Spleen (tissue), 7 donors: ENCODE measurements at regions not wholly inside any gene's neighbourhood (a gene's known extent, or its start where the extent isn't known, plus 50 kb on each side); places are given as distances from the start of the nearest gene placed in this dataset.

ENCODE experiments used
- POLR2A ChIP-seq, 3 donors: fragments of 450-650 bp; IDR thresholded peaks; one replicate each; pipeline ENCODE4 v1.5.1; 2017; ENCODE audit warnings: antibody characterized with exemption in 3 of 3, mild to moderate bottlenecking in 1 of 3
- POLR2AphosphoS5 ChIP-seq, 3 donors: sonication (generic); formaldehyde crosslinking; IDR thresholded peaks; one replicate each; pipeline ENCODE4 v1.5.1; 2017; ENCODE audit warnings: antibody characterized with exemption in 3 of 3
- TF ChIP-seq, protein P1 (sequence below), 11 experiments: fragments of 200-600 bp in 7 of 11; fragments of 450-650 bp in 4 of 11; sonication (generic) in 4 of 11; IDR thresholded peaks in 8 of 11; conservative IDR thresholded peaks in 3 of 11; 1 replicate in 7 of 11; 2 replicates in 4 of 11; pipeline versions ENCODE4 v1.4.0 to v1.8.0; 2016 to 2021; ENCODE audit warnings: antibody characterized with exemption in 11 of 11, inconsistent platforms in 4 of 11, mild to moderate bottlenecking in 1 of 11
- donor health status: DM: no; HTN: no; CAD: no; lungs with moderate emphysema.
- donor health status: DM: no; HTN: no; CAD: no.
- donor health status: DM: no; HTN: no; CAD: no.

DNA sequence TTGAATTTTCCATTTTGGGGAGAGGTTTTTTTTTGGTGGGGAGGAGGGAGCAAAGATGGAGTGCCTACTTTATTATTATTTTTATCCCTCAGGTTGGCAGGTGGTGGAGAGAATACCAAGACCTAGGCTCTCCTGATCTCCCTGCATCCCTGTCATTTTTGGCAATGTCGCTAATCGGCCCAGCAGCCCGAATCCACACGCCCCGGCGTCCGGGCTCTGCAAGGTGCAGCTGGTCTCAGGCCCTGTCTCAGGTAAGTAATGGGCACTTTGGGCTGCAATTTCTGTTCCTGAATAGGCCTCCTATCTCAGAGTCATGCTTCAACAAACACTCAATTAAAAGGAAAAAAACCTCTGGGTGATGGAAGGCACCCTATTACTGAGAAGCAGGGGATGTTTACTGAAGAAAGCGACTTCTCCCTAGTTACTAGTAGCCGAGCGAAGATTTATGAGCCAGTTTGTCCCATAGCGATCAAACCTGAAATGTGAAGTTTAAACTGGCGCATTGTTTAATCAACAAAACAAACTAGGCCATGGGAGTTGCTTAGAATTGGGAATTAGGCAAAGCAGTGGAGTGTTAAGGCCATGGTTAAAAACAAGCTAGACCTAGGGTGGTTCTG lies 137.8 kb downstream of the RWDD3 start:
- TF ChIP-seq, protein P1, sequence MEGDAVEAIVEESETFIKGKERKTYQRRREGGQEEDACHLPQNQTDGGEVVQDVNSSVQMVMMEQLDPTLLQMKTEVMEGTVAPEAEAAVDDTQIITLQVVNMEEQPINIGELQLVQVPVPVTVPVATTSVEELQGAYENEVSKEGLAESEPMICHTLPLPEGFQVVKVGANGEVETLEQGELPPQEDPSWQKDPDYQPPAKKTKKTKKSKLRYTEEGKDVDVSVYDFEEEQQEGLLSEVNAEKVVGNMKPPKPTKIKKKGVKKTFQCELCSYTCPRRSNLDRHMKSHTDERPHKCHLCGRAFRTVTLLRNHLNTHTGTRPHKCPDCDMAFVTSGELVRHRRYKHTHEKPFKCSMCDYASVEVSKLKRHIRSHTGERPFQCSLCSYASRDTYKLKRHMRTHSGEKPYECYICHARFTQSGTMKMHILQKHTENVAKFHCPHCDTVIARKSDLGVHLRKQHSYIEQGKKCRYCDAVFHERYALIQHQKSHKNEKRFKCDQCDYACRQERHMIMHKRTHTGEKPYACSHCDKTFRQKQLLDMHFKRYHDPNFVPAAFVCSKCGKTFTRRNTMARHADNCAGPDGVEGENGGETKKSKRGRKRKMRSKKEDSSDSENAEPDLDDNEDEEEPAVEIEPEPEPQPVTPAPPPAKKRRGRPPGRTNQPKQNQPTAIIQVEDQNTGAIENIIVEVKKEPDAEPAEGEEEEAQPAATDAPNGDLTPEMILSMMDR (IDR thresholded peaks at IDR 0.05 in 8 of 11, conservative IDR thresholded peaks at IDR 0.05 in 3 of 11): no peak
- TF ChIP-seq POLR2A (IDR thresholded peaks at IDR 0.05): no peak
- TF ChIP-seq POLR2AphosphoS5 (IDR thresholded peaks at IDR 0.05): no peak
